G401.6 (cell line): ENCODE measurements at regions not wholly inside any gene's neighbourhood (a gene's known extent, or its start where the extent isn't known, plus 50 kb on each side); places are given as distances from the start of the nearest gene placed in this dataset.

Experiments used
- FAIRE-seq: peaks from 2 replicates; lab custom pipeline; 2012; peaks lifted over from hg19 to GRCh38; lab: Jason Lieb, UNC

GRCh38 chr3:106715286-106715685, 662.0 kb upstream of the CCDC54 start:
- no peak for FAIRE-seq

DNA sequence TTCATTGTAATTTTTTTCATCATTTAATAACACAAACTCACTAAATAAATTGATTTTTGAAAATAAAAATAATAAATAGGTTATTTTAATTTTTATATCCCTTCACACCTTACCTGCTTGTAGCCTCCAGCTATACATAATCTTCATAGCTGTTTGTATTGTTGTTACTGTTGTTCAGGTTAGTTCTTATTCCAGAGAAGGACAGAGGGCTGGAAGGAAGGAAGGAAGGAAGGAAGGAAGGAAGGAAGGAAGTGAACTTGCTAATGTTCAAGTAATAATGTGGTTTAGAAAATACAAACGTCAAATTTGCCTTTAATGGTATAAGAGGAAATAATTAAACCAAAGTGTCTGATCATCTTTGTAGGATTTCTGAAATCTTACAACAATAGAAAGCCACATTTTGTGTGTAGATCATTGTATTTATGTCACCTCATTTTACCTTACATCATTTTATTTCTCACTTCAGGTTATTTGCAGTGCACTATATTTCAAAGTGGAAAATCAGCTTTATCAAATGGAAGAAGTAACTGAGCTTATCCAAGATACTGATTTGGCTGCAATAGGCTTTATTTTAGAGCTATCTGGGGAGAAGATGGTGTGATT, 660.0 kb upstream of the CCDC54 start:
- FAIRE-seq, result no peak

- no peak for FAIRE-seq
Observed at GRCh38 chr3:106719077-106719476, 658.2 kb upstream of the CCDC54 start.

DNA sequence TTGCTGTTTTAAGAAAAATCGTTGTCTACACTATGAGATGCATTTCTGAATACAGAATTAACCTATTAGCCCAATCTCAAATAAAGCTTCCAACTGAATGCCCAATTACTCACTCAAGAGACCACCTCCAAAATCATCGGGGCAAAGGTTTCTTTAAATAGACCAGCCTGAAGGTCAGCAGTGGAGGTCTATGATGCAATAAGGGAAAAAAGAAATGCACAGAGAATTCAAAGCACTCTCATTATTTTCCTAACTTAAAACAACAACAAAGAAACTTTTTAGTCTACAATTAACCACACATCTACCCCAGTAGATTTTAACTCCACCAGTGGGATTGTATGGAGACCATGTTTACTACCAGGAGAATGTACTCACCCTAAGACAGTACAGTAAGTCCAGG, 657.7 kb upstream of the CCDC54 start:
- no peak for FAIRE-seq

GRCh38 chr3:106720510-106720909, 656.7 kb upstream of the CCDC54 start:
- no peak for FAIRE-seq

- no peak for FAIRE-seq
Observed at GRCh38 chr3:106725566-106725965, 651.7 kb upstream of the CCDC54 start.

DNA sequence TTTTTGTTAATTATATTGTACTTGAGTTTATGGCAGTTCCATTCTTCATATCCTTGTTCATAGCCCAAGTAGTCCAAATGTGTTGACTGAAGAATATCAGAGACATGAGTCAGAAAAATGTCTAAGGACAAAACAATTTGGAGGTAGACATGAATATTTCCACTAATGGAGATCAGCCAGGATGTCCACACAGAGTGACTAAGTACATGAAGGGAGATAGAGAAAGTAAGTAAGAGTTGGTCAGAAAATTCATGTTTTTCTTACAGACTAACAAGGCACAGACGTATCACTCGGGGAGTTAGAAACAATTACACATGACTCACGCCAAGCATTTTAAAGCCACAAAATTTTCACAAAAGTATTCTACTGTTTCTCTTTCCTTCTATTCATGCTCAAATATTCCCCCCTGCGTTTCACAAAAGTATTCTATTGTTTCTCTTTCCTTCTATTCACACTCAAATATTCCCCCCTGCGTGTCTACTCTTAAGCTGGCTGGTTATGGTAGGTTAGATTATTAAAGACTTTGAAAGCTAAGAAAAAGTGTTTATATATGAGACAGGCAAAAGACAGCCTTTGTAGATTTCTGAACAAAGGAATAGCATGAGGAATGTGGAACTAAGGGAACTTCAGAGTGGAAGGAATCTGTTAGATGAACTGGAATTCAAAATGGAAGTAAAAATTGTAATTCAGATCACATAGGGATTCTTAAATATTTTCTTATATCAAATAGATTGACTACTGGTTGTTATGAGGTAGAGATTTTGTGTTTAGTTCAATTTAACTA, 648.7 kb upstream of the CCDC54 start:
- FAIRE-seq, result no peak

GRCh38 chr3:106729481-106729880, 647.8 kb upstream of the CCDC54 start:
- no peak for FAIRE-seq

DNA sequence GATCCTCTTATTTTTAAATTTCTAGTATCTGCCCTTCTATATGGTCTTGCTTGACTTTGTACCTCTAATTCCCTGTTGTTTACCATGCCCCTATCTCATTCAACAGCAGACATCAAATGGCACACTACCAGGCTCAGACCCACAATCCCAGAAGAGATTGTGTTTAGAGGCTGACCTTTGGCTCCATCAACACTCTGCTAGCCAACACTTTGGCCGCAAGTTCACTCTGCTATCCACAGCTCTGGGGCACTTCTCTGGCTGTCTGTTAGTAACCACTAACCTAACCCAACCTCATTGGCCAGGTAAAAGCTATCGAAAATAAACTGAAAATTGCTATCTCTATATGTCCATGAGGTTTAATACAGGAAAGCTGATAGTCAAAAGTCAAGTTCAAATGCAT, 646.0 kb upstream of the CCDC54 start:
- FAIRE-seq, result no peak

DNA sequence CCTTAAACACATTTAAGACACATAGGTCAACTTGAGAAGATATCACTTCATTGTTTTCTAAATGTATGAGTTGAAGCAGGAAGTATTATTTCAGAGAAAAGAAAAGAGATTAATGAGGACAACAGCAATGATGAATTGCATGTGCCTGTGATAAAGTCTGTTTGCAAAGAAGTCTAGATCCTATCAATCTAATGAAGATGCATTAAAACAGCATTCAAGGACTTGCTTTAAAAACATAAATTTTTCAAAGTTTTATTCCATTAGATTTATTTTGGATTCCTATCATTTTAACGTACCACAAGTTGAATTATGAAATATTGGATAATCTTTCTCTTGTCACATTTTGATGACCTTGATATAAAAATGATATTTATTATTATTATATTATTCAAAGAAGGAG, 642.5 kb upstream of the CCDC54 start:
- no peak for FAIRE-seq

DNA sequence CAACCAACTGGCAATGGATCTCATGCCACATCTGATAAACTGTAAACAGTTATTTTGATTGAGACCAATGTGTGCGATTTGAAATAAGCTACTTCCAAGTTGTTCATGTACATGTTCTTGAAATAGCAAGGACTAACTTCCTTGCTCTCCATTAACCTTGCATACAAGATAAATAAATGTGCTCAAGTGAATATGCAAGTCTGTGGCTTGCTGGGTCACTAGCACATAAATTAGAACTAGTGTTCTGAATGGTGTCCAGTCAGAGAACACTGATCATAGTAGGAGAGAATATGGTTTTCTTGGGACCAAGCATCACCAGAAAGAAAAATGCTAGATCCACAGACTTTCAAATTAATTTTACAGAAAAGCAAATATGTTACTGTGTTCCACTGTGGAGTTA, 640.0 kb upstream of the CCDC54 start:
- no peak for FAIRE-seq

GRCh38 chr3:106740116-106740515, 637.1 kb upstream of the CCDC54 start:
- FAIRE-seq, result no peak

- no peak for FAIRE-seq
Observed at GRCh38 chr3:106745344-106746168, 631.7 kb upstream of the CCDC54 start.

GRCh38 chr3:106746286-106746685, 631.0 kb upstream of the CCDC54 start:
- FAIRE-seq, result no peak

DNA sequence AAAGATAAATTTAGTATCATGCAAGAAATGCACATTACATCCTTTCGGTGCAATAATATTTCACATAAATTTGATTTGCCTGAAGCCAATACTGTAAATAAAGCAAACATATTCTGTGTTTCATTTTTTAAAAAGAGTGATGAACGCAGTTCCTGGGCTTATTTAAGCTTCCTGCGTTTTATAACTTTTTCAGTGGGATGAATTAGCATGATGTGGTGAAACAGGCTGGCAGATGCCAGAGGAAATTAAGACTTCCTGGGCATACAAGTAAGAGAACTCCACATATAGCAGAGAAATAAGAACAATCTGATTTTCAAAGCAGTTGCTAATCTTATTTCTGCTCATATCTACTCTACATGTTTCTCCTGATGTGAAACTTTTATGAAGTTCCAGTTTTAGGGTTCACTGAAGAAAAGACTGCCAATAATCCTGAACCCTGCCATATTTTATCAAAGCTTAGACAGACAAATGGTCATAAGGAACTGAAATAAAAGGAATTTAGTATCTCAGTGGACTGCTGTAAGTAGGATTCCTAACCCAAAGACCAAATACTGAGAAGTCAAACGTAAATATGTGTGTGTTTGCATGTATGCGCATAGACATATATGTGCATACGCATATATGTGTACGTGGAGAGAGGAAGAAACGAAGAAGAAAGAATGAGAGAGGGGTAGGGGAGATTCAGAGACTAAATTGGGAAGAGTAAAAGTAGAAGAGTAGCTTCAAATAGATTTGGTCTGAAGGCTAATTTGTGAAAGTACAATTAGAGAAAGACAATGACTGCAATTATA, 628.6 kb upstream of the CCDC54 start:
- no peak for FAIRE-seq

DNA sequence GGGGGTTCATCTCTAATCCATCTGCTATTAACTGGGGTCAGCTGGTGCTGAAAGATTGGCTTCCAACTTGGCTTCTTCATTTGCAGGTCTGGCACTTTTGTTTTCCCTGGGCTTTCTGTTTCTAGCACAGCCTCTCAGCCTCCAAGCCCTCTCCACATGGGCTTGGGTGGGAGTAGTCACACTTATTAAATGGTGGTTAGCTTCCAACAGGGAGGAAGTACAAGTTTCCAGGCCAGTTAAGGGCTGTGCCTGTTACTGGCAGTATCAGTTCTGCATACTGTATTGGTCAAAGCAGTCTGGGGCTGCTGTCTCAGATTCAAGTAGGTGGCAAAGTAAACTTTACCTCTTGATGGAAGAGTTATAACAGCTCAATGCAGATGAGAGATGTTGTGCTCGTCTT, 627.1 kb upstream of the CCDC54 start:
- FAIRE-seq, result no peak

DNA sequence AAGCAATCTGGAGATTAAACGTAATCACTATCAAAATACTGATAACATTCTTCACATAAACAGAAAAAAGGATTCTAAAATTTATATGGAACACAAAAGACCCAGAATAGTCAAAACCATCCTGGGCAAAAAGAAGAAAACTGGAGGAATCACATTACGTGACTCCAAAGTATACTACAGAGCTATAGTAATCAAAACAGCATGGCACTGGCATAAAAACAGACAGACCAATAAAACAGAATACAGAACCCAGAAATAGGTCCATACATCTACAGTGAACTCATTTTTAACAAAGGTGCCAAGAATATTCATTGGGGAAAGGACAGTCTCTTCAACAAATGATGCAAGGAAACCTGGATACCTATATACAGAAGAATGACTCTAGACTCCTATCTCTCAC, 621.9 kb upstream of the CCDC54 start:
- no peak for FAIRE-seq

DNA sequence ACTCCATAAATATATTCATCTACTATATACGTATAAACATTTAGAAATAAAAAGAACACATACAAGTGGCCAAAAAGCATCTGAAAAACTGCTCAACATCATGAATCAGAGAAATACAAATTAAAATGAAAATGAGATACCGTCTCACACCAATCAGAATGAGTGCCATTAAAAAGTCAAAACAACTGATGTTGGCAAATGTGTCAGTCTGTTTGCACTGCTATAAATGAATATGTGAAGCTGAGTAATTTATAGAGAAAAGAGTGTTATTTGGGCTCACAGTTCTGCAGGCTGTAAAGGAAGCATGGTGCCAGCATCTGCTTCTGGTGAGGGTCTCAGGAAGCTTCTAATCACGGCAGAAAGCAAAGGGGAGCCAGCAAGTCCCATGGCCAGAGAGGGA, 620.3 kb upstream of the CCDC54 start:
- FAIRE-seq, result no peak

DNA sequence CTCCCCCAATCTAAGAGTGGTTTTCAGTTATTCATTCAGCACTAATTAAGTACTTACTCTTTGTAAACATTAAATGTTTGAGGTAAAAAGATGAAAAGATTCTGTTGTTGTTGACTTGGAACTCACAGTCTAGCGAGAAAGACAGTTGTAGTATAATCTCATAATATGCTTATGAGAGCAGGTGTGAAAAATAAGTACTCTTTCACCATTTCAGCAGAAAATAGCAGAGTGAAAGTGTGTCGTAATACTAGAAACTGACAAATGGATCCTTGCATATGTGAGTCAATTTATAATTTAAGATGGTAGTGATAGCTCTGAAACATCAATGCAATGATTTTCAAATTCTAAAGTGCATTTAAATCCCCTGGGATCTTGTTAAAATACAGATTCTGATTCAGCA, 618.8 kb upstream of the CCDC54 start:
- FAIRE-seq, result no peak

- FAIRE-seq, result no peak
Observed at GRCh38 chr3:106759731-106760130, 617.5 kb upstream of the CCDC54 start.

DNA sequence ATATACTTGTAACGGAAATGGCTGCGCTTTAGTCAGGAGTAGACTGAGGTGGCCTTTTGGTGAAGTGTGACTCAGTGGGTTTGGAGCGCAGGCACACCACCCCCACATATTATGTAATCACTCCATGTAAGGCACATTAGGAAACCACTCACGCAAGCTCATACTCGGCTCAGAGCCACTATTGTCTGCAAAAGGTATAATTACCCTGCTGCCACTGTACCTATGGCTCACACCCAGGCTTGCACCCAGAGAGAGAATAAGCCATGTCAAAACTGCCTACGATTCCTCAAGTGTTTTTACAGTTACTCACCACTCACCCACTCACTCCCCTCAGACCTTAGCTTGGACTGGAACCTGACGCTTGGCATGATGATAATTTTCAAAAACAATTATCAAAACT, 611.9 kb upstream of the CCDC54 start:
- no peak for FAIRE-seq

- FAIRE-seq, result no peak
Observed at GRCh38 chr3:106768941-106769480, 608.2 kb upstream of the CCDC54 start.
